ENCODE measurements at regions not wholly inside any gene's neighbourhood (a gene's known extent, or its start where the extent isn't known, plus 50 kb on each side); places are given as distances from the start of the nearest gene placed in this dataset.

DNA sequence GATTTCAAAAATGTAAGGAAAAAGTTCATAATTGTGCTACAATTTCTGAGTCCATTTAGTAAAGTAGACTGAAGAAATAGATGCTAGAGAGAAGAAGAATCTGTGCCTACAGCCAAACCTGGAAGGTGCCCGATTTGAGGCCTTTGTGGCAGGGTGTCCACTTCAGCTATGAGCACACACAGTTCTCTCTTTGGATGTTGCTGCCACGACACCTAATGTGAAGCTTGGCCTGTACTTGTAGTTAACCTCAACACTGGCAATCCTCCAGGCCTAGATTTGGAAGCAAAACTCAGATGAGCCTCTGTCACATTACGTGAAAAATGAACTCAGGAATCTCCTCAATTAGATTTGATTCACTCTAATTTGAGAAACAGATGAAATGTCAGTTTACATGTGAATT, 90.1 kb upstream of the LRP1B start:
- Histone ChIP-seq H3K36me3 (ENCODE audit: control insufficient read depth in 4 of 4, insufficient read depth in 4 of 4, low read length in 4 of 4) (no peaks in the 10 kb centered on the region), H3K27me3 (ENCODE audit: control insufficient read depth in 3 of 3, insufficient read depth in 3 of 3, low read length in 2 of 3) (no peaks in the 10 kb centered on the region), H3K4me1 (ENCODE audit: control insufficient read depth in 5 of 5, insufficient read depth in 5 of 5, low read length in 5 of 5) (no peaks in the 10 kb centered on the region), H3K9me3 (ENCODE audit: control insufficient read depth in 4 of 4, insufficient read depth in 3 of 4, low read length in 3 of 4) (no peaks in the 10 kb centered on the region), H3K9ac (ENCODE audit: insufficient read depth in 1 of 2, low read length in 2 of 2) (no peak overlapping the region), H3K27ac (ENCODE audit: low read depth in 1 of 2, low read length in 1 of 2) (no peak overlapping the region), H3K4me3 (no peak overlapping the region)
- ATAC-seq (ENCODE audit: insufficient read depth, low FRiP score) (no peak), DNase-seq (peak in 1 of 3 donors; percentile 19)
- 40 to 43% methylated on average over 3 of the region's 3 CpGs for WGBS, 2 donors
- TF ChIP-seq, protein P1, sequence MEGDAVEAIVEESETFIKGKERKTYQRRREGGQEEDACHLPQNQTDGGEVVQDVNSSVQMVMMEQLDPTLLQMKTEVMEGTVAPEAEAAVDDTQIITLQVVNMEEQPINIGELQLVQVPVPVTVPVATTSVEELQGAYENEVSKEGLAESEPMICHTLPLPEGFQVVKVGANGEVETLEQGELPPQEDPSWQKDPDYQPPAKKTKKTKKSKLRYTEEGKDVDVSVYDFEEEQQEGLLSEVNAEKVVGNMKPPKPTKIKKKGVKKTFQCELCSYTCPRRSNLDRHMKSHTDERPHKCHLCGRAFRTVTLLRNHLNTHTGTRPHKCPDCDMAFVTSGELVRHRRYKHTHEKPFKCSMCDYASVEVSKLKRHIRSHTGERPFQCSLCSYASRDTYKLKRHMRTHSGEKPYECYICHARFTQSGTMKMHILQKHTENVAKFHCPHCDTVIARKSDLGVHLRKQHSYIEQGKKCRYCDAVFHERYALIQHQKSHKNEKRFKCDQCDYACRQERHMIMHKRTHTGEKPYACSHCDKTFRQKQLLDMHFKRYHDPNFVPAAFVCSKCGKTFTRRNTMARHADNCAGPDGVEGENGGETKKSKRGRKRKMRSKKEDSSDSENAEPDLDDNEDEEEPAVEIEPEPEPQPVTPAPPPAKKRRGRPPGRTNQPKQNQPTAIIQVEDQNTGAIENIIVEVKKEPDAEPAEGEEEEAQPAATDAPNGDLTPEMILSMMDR (IDR thresholded peaks at IDR 0.05; ENCODE audit: control extremely low read depth, extremely low read depth) = no peak

DNA sequence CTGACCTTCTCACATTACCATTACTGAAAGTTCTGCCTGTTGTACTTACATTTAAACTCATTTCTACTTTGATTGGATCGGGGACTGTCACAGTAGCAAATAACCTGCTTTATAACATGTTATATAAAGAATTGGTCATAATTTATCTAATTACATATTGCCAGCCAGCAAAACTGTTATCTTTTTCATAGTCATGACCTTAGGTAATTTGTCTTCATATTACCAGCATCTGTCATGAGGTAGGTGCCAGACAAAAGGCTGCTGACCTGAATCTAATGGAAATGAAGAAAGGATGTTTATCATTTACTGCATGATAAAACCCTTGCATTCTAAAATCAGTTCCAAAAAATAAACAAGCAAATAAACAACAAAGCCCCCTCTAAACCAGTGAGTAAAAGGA, 89.4 kb upstream of the LRP1B start:
- TF ChIP-seq, protein P1 (IDR thresholded peaks at IDR 0.05; ENCODE audit: control extremely low read depth, extremely low read depth) = no peak
- Histone ChIP-seq H3K4me1 (ENCODE audit: control insufficient read depth in 5 of 5, insufficient read depth in 5 of 5, low read length in 5 of 5) (no peaks in the 10 kb centered on the region), H3K9ac (ENCODE audit: insufficient read depth in 1 of 2, low read length in 2 of 2) (no peak overlapping the region), H3K27me3 (ENCODE audit: control insufficient read depth in 3 of 3, insufficient read depth in 3 of 3, low read length in 2 of 3) (no peaks in the 10 kb centered on the region), H3K27ac (ENCODE audit: low read depth in 1 of 2, low read length in 1 of 2) (no peak overlapping the region), H3K4me3 (no peak overlapping the region), H3K36me3 (ENCODE audit: control insufficient read depth in 4 of 4, insufficient read depth in 4 of 4, low read length in 4 of 4) (no peaks in the 10 kb centered on the region), H3K9me3 (ENCODE audit: control insufficient read depth in 4 of 4, insufficient read depth in 3 of 4, low read length in 3 of 4) (no peaks in the 10 kb centered on the region)
- DNase-seq = no peak
- WGBS, 2 donors = 93 to 94% methylated on average over 1 of the region's 1 CpG
- ATAC-seq (ENCODE audit: insufficient read depth, low FRiP score) = no peak

DNA sequence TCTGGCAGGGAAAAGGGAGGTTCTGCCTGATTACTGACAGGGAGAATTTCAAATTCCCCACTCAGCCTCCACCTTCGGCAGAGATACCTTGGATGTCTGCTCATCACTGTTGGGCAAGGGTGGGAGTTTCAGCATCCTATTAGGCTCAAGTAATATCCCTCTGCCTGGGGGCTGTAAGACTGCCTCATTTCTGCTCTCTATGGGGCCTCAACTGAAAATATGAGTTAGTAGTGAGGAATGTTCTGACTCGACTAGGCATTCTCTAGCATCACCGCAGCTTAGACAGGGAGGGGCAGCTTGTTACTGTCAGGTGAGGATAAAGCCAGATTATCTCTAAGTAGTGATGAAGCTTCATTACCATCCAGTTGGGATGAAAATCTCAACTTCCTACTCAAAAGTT, 87.7 kb upstream of the LRP1B start:
- no peak overlapping the region for H3K9ac ChIP-seq (ENCODE audit: insufficient read depth in 1 of 2, low read length in 2 of 2)
- no peak overlapping the region for H3K4me3 ChIP-seq
- H3K4me1 ChIP-seq (ENCODE audit: control insufficient read depth in 5 of 5, insufficient read depth in 5 of 5, low read length in 5 of 5) = no peaks in the 10 kb centered on the region
- WGBS, 2 donors = 92 to 94% methylated on average over 3 of the region's 3 CpGs
- DNase-seq = no peak
- TF ChIP-seq, protein P1 (IDR thresholded peaks at IDR 0.05; ENCODE audit: control extremely low read depth, extremely low read depth) = no peak
- H3K36me3 ChIP-seq (ENCODE audit: control insufficient read depth in 4 of 4, insufficient read depth in 4 of 4, low read length in 4 of 4) = no peaks in the 10 kb centered on the region
- ATAC-seq (ENCODE audit: insufficient read depth, low FRiP score) = no peak
- H3K9me3 ChIP-seq (ENCODE audit: control insufficient read depth in 4 of 4, insufficient read depth in 3 of 4, low read length in 3 of 4) = no peaks in the 10 kb centered on the region
- H3K27ac ChIP-seq (ENCODE audit: low read depth in 1 of 2, low read length in 1 of 2) = no peak overlapping the region
- H3K27me3 ChIP-seq (ENCODE audit: control insufficient read depth in 3 of 3, insufficient read depth in 3 of 3, low read length in 2 of 3) = no peaks in the 10 kb centered on the region

DNA sequence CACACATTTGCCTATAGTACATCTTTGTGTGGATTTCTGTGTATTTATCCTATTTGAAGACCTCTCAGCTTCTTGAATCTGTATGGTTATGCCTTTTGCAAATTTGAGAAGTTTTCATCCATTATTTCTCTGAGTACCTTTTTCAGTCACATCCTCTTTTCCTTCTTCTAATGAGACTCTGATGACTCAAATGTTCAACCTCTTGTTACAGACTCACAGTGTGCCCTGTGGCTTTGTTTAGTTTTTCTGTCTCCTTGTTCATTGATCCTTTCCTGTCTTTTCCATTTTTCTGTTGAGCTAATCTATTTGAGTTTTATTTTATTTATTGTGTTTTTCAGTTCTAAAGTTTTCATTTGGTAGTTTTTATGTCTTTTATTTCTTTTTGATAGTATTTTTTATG, 87.0 kb upstream of the LRP1B start:
- no peaks in the 10 kb centered on the region for H3K27me3 ChIP-seq (ENCODE audit: control insufficient read depth in 3 of 3, insufficient read depth in 3 of 3, low read length in 2 of 3)
- TF ChIP-seq, protein P1 (IDR thresholded peaks at IDR 0.05; ENCODE audit: control extremely low read depth, extremely low read depth) = no peak
- DNase-seq = no peak
- no peak overlapping the region for H3K27ac ChIP-seq (ENCODE audit: low read depth in 1 of 2, low read length in 1 of 2)
- H3K9ac ChIP-seq (ENCODE audit: insufficient read depth in 1 of 2, low read length in 2 of 2) = no peak overlapping the region
- no peak overlapping the region for H3K4me3 ChIP-seq
- no peaks in the 10 kb centered on the region for H3K9me3 ChIP-seq (ENCODE audit: control insufficient read depth in 4 of 4, insufficient read depth in 3 of 4, low read length in 3 of 4)
- no peaks in the 10 kb centered on the region for H3K4me1 ChIP-seq (ENCODE audit: control insufficient read depth in 5 of 5, insufficient read depth in 5 of 5, low read length in 5 of 5)
- ATAC-seq (ENCODE audit: insufficient read depth, low FRiP score) = no peak
- no peaks in the 10 kb centered on the region for H3K36me3 ChIP-seq (ENCODE audit: control insufficient read depth in 4 of 4, insufficient read depth in 4 of 4, low read length in 4 of 4)
